ENCODE measurements at regions not wholly inside any gene's neighbourhood (a gene's known extent, or its start where the extent isn't known, plus 50 kb on each side); places are given as distances from the start of the nearest gene placed in this dataset.
"Not testable (repeated sequence)": the region's sequence is repeated elsewhere in the genome, so short reads cannot be mapped to it uniquely, and the experiment has no call there.

DNA sequence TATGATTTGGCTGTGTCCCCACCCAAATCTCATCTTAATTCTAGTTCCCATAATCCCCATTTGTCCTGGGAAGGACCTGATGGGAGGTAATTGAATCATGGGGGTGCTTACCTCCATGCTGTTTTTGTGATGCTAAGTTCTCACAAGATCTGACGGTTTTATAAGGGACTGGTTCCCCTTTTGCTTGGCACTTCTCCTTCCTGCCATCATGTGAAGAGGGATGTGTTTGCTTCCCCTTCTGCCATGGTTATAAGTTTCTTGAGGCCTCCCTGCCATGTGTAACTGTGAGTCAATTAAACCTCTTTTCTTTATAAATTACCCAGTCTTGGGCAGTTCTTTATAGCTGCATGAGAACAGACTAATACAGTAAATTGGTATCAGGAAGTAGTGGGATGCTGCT is 114.1 kb downstream of the ZNF648 start:
- DNase-seq = no peak

DNA sequence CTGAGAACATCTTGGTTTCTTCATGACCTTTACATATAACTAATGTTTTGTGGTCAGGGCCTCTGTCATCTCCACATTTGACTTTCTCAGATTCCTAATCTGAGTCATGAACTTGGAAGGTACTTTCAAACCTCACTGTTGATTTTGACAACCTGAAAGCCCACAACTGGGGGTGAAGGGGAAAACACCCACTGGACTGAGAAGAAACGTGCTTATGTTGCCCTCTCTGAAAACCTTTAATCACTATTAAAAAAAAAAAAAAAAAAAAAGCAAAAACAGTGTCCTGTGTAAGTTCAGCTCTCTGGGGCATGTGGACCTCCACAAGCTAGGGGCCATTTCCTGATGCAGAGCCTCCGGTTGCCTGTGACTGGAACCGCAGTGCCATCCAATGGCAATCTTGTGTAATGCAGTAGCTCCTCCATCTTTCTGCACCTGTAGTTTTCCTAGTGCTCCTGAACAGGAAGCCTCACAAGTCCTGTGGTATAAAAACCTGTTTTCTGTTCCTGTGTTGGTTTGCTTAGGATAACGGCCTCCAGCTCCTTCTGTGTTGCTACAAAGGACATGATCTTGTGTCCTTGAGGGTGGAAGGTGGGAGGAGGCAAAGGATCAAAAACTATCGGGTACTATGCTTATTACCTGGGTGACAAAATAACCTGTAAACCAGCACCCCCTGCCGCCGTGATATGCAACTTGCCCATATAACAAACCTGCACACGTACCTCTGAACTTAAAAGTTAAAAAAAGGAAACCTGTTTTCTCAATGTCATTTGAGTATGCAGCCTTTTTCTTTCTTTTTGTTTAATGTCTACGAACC is 124.5 kb downstream of the ZNF648 start:
- DNase-seq = peak; percentile 92

DNA sequence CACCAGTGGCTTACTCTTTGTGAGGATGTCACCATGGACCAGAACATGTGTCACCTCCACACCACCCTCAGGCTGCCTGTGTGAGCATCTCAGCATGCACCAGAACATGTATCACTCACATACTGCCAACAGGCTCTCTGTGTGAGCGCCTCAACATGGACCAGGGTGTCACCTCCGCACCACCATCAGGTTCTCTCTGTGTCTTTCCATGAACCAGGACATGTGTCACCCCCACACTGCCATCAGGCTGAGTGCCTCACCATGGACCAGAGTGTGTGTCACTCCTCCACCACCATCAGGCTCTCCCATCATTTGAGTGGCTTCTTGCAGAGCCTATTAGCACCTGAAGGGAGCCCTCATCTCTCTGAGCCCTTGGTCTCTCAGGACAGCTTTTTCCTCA is 125.2 kb downstream of the ZNF648 start:
- DNase-seq = no peak

DNA sequence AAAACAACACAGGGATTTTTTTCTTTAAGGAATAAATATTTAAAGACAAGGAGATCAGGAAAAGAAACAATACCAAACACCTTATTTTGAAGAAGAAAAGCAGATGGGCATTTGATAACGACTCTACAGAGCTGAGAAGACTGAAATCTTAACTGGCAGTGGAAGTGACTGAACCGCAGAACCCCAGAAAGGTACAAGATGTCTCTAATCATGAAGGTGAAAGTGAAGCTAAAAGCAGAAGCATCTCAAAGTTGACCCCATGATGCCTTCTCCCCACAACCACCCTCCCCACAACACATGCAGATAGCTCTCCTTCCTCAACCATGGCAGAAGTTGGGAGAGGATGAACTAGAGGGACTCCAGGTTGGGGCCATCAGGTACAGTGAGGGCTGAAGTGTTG is 129.6 kb downstream of the ZNF648 start:
- no peak for DNase-seq

DNA sequence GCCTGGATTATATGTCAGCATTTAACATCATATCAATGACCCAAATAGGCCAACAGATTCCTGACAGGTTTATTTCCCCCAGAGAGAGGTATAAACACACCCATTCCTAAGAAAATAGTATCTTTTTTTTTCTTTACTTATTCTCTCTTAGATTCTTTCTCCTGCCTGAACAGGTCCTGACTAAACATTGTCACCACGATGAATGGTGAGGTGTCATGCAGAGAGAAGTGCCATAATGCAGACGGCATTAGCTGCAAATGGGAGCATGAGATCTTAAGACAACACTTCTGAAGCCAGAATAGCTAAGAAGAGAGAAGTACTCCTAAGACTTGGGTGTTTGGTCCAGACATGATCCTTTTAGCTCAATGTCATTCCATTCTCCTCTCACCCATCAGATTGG is 131.3 kb downstream of the ZNF648 start:
- no peak for DNase-seq

DNA sequence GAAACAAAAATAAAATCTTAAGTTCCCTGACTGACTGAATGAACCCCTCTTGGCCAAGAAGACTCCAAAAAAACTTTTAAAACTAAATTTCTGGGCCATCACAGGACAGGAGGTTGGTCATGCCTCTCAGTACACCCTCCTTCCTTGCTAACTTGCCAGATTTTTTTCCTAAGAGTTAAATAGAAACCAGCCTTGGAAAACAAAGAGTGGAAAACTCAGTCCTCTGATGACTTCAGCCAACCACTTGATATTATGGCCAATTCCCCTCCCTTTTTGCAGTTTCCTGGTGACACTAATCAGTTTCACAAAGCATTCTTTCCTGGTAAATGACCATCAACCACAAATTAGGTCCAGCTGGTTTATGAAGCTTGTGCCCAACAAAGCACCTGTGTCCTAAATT is 134.8 kb downstream of the ZNF648 start:
- no peak for DNase-seq

DNA sequence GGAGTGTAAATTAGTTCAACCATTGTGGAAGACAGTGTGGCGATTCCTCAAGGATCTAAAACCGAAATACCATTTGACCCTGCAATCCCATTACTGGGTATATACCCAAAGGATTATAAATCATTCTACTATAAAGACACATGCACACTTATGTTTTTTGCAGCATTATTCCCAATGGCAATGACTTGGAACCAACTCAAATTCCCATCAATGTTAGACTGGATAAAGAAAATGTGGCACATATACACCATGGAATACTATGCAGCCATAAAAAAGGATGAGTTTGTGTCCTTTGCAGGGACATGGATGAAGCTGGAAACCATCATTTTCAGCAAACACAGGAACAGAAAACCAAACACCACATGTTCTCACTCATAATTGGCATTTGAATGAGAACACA is 137.5 kb downstream of the ZNF648 start:
- not testable (repeated sequence) for DNase-seq

DNA sequence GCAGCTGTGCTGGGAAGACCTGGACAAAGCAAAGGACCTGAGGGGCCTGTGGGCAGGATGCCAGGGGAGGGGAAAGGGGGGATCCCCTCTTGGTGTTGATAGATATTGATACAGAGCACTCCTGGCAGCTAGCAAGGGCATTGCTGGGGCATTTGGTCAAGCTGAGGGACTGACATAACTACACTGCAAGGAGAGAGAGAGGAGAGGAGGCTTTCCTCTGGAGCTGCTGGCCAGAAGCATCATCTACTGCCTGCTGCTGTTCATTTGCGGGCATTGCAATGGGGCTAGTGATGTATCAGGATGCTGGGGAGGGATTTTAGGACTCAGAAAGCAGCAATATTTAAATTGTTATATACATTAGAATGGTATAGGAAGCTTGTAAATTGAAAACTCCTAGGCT is 142.0 kb downstream of the ZNF648 start:
- no peak for DNase-seq

DNA sequence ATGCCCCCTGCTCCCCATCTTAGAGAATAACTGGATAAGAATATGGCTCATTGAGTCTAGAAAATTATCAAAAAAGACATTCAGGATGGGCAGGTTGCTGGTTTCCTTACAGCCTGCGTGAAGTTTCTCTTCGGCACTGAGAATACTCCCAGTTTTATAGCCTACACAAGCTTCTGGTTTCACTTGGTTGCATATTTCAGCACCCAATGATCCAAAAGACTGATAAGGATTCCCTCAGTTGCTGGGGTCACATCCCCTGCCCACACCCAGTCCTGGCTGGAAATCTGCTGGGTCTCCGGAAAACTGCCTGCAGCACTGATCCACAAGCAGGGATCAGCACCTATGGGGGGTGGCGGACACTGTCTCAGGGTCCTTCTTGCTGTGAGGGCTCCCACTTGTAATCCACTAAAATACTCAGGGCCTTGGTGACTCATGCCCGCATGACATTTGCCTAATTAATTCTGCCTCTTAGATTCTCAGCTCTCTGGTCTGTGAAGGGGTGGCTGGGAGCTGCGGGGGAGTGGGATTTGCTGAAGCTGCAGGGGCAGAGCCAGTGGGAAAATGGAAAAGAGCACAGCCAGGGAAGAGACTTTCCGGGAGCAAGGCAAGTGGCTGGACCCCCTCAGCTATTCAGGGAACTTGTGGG is 142.5 kb downstream of the ZNF648 start:
- no peak for DNase-seq

DNA sequence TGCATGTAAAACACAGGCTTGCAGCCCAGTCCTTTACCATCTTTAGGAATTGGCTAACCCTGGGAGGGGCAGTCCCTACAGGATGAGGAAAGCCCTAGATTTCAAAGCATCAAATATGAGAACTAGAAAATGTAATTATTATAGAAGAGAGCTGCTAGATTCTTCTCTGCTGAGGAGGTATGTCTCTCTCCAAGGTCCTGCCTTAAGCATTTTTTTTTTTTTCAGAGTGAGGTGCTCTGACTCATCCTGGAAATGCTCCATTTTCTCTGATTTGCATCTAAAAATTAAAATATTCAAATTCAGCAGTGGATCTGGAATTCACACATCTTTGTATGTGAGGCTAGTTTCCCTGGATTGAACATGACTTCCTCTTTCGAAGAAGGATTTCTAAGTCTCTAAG is 149.8 kb downstream of the ZNF648 start:
- DNase-seq = no peak

DNA sequence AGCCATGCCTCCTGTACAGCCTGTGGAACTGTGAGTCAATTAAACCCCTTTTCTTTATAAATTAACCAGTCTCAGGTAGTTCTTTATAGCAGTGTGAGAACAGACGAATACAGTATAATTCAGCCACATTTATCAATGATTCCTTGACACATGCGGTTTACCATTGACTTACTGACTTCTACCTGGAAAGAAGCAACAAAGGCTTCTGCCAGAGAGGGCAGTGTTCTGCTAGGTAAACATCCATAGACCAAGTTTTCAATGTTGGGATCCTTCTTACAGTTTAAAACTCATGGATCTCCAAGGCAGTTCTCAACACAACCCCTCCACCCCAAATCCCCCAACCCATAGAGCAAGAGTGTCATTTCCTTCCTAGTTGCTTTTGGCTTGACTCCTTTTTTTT is 150.6 kb downstream of the ZNF648 start:
- no peak for DNase-seq

DNA sequence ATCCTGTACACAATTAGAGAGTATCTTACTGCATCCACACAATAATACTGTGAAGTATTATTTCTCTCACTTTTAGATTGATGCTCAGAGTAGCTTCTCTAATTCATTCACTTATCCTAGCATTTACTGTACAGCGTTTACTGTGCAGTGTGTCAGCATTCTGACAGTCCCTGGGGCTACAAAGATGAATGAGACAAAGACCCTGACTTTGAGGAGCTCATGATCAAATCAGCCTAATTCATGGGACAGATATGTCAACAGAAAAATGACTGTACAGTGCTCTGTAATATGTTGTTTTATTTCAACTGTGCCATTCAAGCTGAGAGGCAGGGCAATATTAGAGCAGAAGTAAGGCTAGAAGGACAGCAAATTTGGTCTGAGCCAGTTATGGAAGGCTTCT is 152.5 kb downstream of the ZNF648 start:
- no peak for DNase-seq

DNA sequence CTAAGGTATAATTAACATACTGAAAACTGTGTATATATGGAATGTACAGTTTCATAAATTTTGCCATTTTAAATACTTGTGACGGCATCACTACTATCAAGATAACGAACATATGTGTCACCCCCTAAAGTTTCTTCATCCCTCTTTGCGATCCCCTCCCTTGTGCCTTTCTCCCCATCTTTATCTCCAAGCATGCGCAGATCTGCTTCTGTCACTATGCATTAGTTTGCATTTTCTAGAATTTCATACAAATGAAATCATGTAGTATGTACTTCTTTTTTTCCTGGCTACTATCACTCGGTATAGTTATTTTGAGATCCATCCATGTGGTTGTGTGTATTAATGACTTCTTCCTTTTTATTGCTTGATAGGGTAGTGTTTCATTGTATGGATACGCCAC is 154.9 kb downstream of the ZNF648 start:
- no peak for DNase-seq

DNA sequence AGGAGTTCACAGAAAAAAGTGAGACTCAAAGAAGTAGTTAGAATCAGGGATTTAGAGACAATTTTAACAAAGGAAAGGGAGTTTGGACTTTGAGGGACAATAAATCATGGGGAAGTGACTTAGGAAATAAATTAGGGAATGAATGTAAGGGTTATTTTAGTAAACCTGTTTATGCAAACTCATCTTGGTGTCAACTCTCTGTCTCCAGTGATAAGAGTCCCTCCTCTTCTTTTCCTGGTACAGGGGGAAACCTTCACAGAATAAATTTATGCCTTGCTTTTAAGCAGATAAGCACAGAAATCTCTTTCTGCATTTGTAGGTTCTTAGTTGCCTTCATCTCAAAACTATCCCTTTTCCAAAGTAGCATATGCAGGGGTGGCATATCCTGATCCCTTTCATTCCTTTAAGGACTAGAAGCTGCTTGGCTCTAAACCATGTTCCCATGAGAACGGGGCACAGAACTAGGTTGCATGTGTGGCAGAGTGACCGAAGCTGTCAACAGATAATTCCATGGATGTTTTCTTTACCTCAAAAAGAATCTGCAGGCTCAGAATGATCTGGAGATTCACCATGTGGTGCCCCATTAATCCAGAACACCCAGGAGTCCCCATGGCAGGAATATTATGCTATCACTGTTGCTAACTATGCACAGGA is 155.4 kb downstream of the ZNF648 start:
- no peak for DNase-seq

DNA sequence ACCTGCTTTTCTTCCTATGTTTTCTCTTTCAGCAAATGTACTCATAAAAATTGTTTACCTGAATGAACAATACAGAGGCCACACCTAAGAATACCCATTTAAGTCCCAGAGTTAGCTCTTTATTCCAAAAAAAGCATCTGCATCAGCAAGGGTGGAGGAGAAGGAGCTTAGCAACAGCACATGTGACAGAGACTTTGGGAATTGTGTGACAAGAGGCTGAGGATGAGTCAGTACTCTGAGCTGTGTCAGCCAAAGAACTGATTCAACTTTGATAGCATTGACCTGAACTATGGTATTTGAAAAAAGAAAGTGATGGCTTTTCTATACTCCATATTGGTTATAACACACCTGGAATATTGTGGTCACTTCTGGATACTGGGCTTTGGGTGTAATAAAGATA is 162.7 kb downstream of the ZNF648 start:
- DNase-seq = no peak

DNA sequence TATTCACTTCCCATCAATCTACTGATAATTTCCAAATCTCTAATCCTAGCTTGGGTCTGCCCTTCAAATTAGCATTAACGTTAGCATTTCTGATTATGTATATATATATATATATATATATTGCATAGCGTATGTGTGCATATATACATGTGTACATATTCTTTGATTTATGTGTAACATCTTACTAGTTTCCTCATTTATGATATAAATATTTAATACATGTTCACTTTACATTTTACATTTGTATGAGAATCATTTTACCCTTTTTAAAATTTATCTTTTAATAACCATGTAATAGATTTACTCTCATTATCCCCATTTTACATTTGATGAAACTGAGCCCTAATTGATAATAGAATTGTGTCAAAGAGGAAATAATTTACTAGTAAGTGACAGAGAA is 164.7 kb downstream of the ZNF648 start:
- DNase-seq = no peak

DNA sequence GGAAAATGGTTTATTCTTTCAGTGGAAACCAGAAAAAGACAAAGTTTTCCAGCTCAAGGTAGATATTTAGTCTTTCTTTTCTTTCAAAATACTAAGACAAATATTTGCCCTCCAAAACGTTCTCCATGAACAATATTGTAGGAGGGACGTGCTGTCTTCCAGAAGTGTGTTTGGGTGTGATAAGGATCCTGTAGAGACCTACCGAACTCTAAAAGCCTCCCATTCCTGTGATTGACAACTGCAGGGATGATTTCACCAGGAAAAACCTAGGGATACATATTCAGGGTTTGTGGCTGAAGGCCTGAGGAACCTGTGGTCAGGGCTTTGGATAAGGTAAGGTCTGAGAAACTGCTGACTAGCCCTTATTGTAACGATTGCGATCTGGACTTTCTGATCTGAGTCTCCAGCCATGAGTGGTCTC is 167.1 kb downstream of the ZNF648 start:
- no peak for DNase-seq

DNA sequence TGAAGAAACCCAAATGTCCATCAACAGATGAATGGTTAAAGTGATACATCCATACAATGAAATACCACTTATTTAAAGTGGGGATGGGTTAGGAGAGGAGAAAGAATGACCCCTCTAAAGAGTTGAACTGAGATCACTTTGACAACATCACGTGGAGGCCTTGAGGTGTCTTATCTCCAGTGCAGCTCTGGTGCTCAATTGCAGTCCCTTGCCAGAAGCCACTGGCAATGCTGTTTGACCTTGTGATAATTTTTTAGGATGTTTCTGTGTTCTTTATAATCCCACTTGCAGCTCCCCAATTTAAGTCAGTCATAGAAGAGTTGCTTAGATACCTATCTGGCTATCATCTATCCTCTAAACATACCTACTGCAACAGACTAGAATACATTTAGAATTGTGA is 167.6 kb downstream of the ZNF648 start:
- DNase-seq = no peak

DNA sequence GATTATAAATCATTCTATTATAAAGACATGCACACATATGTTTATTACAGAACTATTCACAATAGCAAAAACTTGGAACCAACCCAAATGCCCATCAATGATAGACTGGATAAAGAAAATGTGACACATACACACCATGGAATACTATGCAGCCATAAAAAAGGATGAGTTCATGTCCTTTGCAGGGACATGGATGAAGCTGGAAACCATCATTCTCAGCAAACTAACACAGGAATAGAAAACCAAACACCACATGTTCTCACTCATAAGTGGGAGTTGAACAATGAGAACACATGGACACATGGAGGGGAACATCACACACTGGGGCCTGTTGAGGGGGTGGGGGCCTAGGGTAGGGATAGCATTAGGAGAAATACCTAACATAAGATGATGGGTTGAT is 168.4 kb downstream of the ZNF648 start:
- not testable (repeated sequence) for DNase-seq

DNA sequence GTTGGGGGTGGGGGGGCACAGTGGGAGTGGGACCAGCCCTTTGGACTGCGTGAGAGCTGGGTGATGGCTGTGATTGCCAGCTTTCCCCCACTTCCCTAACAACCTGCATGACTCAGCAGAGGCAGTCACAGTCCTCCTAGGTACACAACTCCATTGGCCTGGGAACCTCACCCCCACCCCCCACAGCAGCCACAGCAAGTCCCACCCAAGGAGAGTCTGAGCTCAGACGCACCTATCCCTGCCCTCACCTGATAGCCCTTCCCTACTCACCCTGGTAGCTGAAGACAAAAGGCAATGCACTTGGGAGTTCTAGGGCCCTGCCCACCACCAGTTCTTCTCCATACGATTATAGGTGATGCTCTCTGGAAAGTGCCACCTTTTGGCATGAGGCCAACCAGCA is 188.9 kb downstream of the ZNF648 start:
- DNase-seq = no peak

DNA sequence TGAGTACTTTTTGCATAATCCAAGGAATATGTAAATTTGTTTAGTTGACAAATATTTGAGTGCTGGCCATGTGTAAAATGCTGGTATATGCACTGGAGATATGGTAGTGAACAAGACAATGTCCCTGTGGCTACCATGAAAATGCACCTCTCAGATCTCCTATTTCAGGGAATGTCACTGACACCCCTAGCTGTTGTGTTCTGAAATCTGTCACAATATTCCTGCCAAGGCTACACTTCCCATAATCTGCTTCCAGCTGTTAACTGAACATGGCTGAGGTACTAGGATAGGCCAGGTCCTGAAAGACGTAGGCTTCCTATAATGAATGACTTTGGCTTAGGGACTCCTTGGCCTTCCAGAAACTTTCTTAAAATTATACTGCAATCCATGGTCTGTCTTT is 197.8 kb downstream of the ZNF648 start:
- DNase-seq = no peak

DNA sequence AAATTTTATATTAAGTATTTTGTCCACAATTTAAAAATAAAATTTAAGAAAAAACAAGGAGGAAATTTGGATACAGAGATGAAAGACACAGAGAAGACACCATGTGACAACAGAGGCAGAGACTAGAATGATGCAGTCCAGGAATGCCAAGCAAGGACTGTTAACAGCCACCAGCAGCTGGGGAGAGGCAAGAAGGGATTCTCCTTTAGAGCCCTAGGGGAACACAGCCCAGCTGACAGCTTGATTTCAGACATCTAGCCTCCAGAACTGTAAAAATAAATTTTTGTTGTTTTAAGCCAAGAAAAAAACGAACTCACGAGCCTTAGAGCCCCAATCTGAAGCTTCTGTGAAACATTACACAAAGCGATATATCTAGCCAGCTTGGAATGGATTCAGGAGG is 198.5 kb downstream of the ZNF648 start:
- DNase-seq = no peak

DNA sequence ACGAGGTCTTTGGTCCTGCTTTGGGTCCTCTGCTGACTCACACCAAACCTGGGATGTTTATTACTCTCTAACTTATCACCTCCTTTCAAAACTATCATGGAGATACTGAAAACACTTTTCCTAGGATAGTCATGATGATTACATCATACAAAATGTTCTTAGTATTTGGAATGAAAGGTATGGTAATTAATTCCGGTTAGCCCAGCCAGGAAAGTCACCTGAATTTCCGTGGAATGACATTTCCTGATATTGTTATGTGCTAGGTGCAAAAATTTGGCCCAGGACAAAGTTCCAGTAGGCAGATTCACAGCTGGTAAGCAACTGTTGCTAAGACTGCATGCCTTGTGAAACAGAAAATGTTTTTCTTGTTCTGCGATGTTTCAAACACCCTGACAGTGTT is 203.4 kb downstream of the ZNF648 start:
- no peak for DNase-seq

Data from NCI-H1092 treated with DMSO at 0.1 percent for 48 hours (cell line).